Neural cell (in vitro differentiated cells): ENCODE measurements at regions not wholly inside any gene's neighbourhood (a gene's known extent, or its start where the extent isn't known, plus 50 kb on each side); places are given as distances from the start of the nearest gene placed in this dataset.

Source experiments
- H2AFZ ChIP-seq: fragments of 200-600, 300-800 bp; sonication (generic), shearing (Covaris generic); 2 replicates; pipeline ENCODE4 v1.6.0; 2014; ENCODE audit warnings: low read depth, mild to moderate bottlenecking, antibody characterized with exemption, low read length, moderate library complexity
- H3F3A ChIP-seq: fragments of 200-600 bp; shearing (Covaris generic); 2 replicates; pipeline ENCODE4 v1.6.1; 2016; ENCODE audit warnings: mild to moderate bottlenecking, moderate library complexity, mixed read lengths, antibody characterized with exemption, low read length; ENCODE audit not compliant: insufficient read depth, poor library complexity, severe bottlenecking
- H3K27ac ChIP-seq: fragments of 200-600, 300-800 bp; sonication (generic), shearing (Covaris generic); 2 replicates; pipeline ENCODE4 v1.5.1; 2014; ENCODE audit warnings: mild to moderate bottlenecking, low read length, moderate library complexity
- H3K27me3 ChIP-seq: fragments of 300-800, 200-600 bp; sonication (generic), shearing (Covaris generic); 2 replicates; pipeline ENCODE4 v1.6.0; 2014; ENCODE audit warnings: mild to moderate bottlenecking, low read depth, low read length, moderate library complexity; ENCODE audit not compliant: insufficient read depth
- H3K36me3 ChIP-seq: fragments of 300-800, 200-600 bp; sonication (generic), shearing (Covaris generic); 2 replicates; pipeline ENCODE4 v1.5.1; 2014; ENCODE audit warnings: mild to moderate bottlenecking, antibody characterized with exemption, low read length, moderate library complexity; ENCODE audit not compliant: insufficient read depth
- H3K4me2 ChIP-seq: fragments of 300-800, 200-600 bp; sonication (generic), shearing (Covaris generic); 2 replicates; pipeline ENCODE4 v1.6.0; 2014; ENCODE audit warnings: mild to moderate bottlenecking, low read length
- H3K4me3 ChIP-seq: fragments of 300-800, 200-600 bp; sonication (generic), shearing (Covaris generic); 2 replicates; pipeline ENCODE4 v1.5.1; 2014; ENCODE audit warnings: mild to moderate bottlenecking, low read length, moderate library complexity
- H3K79me2 ChIP-seq: fragments of 200-600 bp; shearing (Covaris generic); replicated peaks from 2 replicates; pipeline ENCODE4 v1.6.0; 2014; ENCODE audit warnings: mild to moderate bottlenecking, low read length, moderate library complexity; ENCODE audit not compliant: insufficient read depth
- H3K9ac ChIP-seq: fragments of 300-800, 200-600 bp; sonication (generic), shearing (Covaris generic); 2 replicates; pipeline ENCODE4 v1.6.1; 2016; ENCODE audit warnings: mild to moderate bottlenecking, low read length, mixed read lengths
- H3K9me2 ChIP-seq: fragments of 200-600 bp; shearing (Covaris generic); 2 replicates; pipeline ENCODE4 v1.6.1; 2016; ENCODE audit warnings: mild to moderate bottlenecking, low read length, mixed read lengths; ENCODE audit not compliant: insufficient read depth
- H3K9me3 ChIP-seq: fragments of 200-600, 300-800 bp; sonication (generic), shearing (Covaris generic); 2 replicates; pipeline ENCODE4 v1.6.1; 2016; ENCODE audit warnings: mild to moderate bottlenecking, mixed run types, low read length, moderate library complexity, mixed read lengths
- H4K20me1 ChIP-seq: fragments of 200-600 bp; shearing (Covaris generic); 2 replicates; pipeline ENCODE4 v1.6.1; 2016; ENCODE audit warnings: mild to moderate bottlenecking, mixed run types; ENCODE audit not compliant: insufficient read depth
- CTCF ChIP-seq: fragments of 450-650 bp; IDR thresholded peaks from 2 replicates; pipeline ENCODE4 v1.5.1; 2014; ENCODE audit warnings: antibody characterized with exemption, mild to moderate bottlenecking, moderate library complexity; ENCODE audit not compliant: poor library complexity, severe bottlenecking
- EP300 ChIP-seq: fragments of 450-650 bp; conservative IDR thresholded peaks from 2 replicates; pipeline ENCODE4 v1.6.1; 2014; ENCODE audit warnings: antibody characterized with exemption, mild to moderate bottlenecking, moderate library complexity; ENCODE audit not compliant: poor library complexity, severe bottlenecking
- EZH2 ChIP-seq: fragments of 200-600, 300-800 bp; shearing (Covaris generic), sonication (generic); IDR thresholded peaks from 2 replicates; pipeline ENCODE4 v1.6.1; 2014; ENCODE audit warnings: antibody characterized with exemption, low read length, borderline replicate concordance, mild to moderate bottlenecking; ENCODE audit not compliant: insufficient read depth, poor library complexity, severe bottlenecking
- MXI1 ChIP-seq: fragments of 450-650 bp; conservative IDR thresholded peaks from 2 replicates; pipeline ENCODE4 v1.6.1; 2014; ENCODE audit warnings: antibody characterized with exemption, mild to moderate bottlenecking; ENCODE audit not compliant: poor library complexity, severe bottlenecking
- POLR2AphosphoS5 ChIP-seq: IDR thresholded peaks from 2 replicates; pipeline ENCODE4 v1.6.1; 2012
- RAD21 ChIP-seq: fragments of 450-650 bp; conservative IDR thresholded peaks from 2 replicates; pipeline ENCODE4 v1.6.1; 2014; ENCODE audit warnings: antibody characterized with exemption, mild to moderate bottlenecking, moderate library complexity
- REST ChIP-seq: IDR thresholded peaks from 2 replicates; pipeline ENCODE4 v1.6.1; 2012; ENCODE audit warnings: borderline replicate concordance
- SMC3 ChIP-seq: fragments of 450-650 bp; conservative IDR thresholded peaks from 2 replicates; pipeline ENCODE4 v1.6.1; 2014; ENCODE audit warnings: antibody characterized with exemption, mild to moderate bottlenecking, moderate library complexity; ENCODE audit not compliant: poor library complexity
- TAF1 ChIP-seq: IDR thresholded peaks from 2 replicates; pipeline ENCODE4 v1.6.1; 2012; ENCODE audit warnings: low read depth

GRCh38 chr5:174352681-174353080 is 307.2 kb downstream of the NSG2 start:
- no peak for TF ChIP-seq EP300
- no peak for TF ChIP-seq RAD21
- no peak for TF ChIP-seq TAF1
- TF ChIP-seq SMC3: no peak
- TF ChIP-seq POLR2AphosphoS5: no peak
- no peak for TF ChIP-seq REST
- TF ChIP-seq CTCF: no peak
- no peak for TF ChIP-seq EZH2
- Histone ChIP-seq H3K27ac (no peak overlapping the region), H3F3A (no peaks in the 10 kb centered on the region), H3K79me2 (no peaks in the 10 kb centered on the region), H3K4me3 (no peak overlapping the region), H3K9me3 (no peaks in the 10 kb centered on the region), H3K9ac (no peak overlapping the region), H4K20me1 (no peaks in the 10 kb centered on the region), H2AFZ (no peak overlapping the region), H3K27me3 (no peaks in the 10 kb centered on the region), H3K36me3 (no peaks in the 10 kb centered on the region), H3K4me2 (no peak overlapping the region), H3K9me2 (no peaks in the 10 kb centered on the region)

- no peak overlapping the region for H3K4me2 ChIP-seq
Measured at GRCh38 chr5:174354571-174354970, 309.1 kb downstream of the NSG2 start.

More at GRCh38 chr5:174354571-174354970, 309.1 kb downstream of the NSG2 start:
- H4K20me1 ChIP-seq: no peaks in the 10 kb centered on the region
- no peaks in the 10 kb centered on the region for H3K27me3 ChIP-seq
- H2AFZ ChIP-seq: no peak overlapping the region
- no peaks in the 10 kb centered on the region for H3K79me2 ChIP-seq
- H3K4me3 ChIP-seq: no peak overlapping the region
- H3K36me3 ChIP-seq: no peaks in the 10 kb centered on the region
- H3K27ac ChIP-seq: no peak overlapping the region
- H3K9me2 ChIP-seq: no peaks in the 10 kb centered on the region
- H3K9me3 ChIP-seq: no peaks in the 10 kb centered on the region
- no peak overlapping the region for H3K9ac ChIP-seq
- no peaks in the 10 kb centered on the region for H3F3A ChIP-seq
- TF ChIP-seq REST (no peak), CTCF (no peak), TAF1 (no peak), POLR2AphosphoS5 (no peak), RAD21 (no peak), MXI1 (no peak), EZH2 (no peak), SMC3 (no peak), EP300 (no peak)
